LNCaP clone FGC (cell line): ENCODE measurements at regions not wholly inside any gene's neighbourhood (a gene's known extent, or its start where the extent isn't known, plus 50 kb on each side); places are given as distances from the start of the nearest gene placed in this dataset.

Experiments used
- DNase-seq: peaks from one replicate; pipeline ENCODE4 v3.0.0-alpha.2; 2011; ENCODE audit warnings: low read depth
- H3K4me3 ChIP-seq: 2 replicates; pipeline ENCODE4 v1.5.1; 2011; ENCODE audit warnings: mild to moderate bottlenecking, low read depth, low read length, control low read depth
- TF ChIP-seq, protein P1 (sequence below): IDR thresholded peaks from 2 replicates; pipeline ENCODE4 v1.5.1; 2012; ENCODE audit warnings: mild to moderate bottlenecking; ENCODE audit not compliant: control insufficient read depth, insufficient read depth; ENCODE audit errors: extremely low read depth

GRCh38 chr3:18046131-18046915, 303.9 kb upstream of the TBC1D5 start:
- TF ChIP-seq, protein P1, sequence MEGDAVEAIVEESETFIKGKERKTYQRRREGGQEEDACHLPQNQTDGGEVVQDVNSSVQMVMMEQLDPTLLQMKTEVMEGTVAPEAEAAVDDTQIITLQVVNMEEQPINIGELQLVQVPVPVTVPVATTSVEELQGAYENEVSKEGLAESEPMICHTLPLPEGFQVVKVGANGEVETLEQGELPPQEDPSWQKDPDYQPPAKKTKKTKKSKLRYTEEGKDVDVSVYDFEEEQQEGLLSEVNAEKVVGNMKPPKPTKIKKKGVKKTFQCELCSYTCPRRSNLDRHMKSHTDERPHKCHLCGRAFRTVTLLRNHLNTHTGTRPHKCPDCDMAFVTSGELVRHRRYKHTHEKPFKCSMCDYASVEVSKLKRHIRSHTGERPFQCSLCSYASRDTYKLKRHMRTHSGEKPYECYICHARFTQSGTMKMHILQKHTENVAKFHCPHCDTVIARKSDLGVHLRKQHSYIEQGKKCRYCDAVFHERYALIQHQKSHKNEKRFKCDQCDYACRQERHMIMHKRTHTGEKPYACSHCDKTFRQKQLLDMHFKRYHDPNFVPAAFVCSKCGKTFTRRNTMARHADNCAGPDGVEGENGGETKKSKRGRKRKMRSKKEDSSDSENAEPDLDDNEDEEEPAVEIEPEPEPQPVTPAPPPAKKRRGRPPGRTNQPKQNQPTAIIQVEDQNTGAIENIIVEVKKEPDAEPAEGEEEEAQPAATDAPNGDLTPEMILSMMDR, result no peak
- no peak for DNase-seq
- H3K4me3 ChIP-seq, result no peak overlapping the region

DNA sequence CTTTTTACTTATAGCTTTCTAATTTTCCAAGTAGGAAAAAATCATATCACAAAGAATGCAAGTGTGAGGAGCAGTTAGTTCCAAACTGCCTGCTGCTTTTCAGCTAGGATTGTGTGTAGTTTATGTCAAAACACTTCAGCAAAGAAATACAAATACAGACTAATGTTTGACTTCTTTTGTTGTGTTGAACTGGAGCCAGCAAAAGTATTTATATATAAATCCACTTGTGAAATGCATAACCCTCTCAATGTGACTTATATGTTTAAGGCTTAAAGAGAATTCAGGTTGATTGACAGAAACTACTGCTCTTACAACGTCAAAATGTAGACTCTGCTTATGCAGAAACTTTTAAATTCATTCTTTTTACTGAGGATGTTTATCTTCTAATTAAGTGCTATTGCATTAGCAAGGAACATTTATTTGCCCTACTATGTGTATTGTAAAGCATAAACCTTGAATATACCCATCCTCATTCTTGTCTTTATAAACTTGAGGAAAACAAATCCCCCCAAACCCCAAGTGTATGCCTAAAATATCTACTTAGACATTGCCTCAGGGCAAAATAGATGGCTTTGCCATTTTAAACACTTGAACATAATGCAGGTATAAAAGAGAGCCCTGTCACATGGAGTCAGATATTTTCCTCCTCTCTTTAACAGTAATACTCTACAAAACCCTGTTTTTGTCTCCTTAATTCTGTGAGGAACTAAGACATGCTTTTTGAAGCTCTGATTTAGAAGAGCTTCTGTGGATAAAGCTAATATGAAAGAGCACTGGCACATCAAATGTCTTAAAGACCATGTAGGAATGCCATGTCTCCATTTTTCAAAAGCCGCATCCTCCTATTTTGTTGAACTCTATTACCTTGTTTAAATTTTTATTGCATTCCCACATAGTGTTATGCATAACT, 302.8 kb upstream of the TBC1D5 start:
- H3K4me3 ChIP-seq, result no peak overlapping the region
- TF ChIP-seq, protein P1, result no peak
- peak; percentile 6 for DNase-seq

DNA sequence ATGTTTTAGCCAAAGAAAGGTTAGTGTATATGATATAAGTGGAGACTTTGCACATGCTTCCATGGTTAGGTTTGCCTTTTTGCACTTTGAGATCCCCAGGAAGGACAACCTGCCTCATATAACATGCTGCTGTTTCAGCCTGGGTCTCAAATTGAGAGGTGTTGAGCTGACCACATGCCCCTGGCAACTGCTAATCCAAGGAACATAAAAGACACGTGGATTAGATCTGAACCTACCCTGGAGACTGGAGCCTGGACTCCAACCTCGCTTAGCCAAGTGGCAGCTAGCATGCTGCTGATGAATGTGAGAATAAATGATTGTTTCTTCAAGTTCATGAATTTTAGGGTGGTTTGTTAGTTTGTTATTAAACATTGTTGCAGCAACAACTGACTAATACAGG, 301.8 kb upstream of the TBC1D5 start:
- H3K4me3 ChIP-seq, result no peak overlapping the region
- TF ChIP-seq, protein P1, result no peak
- DNase-seq, result no peak

- DNase-seq, result no peak
- H3K4me3 ChIP-seq, result no peak overlapping the region
Measured at GRCh38 chr3:18036450-18036815, 294.0 kb upstream of the TBC1D5 start.

DNA sequence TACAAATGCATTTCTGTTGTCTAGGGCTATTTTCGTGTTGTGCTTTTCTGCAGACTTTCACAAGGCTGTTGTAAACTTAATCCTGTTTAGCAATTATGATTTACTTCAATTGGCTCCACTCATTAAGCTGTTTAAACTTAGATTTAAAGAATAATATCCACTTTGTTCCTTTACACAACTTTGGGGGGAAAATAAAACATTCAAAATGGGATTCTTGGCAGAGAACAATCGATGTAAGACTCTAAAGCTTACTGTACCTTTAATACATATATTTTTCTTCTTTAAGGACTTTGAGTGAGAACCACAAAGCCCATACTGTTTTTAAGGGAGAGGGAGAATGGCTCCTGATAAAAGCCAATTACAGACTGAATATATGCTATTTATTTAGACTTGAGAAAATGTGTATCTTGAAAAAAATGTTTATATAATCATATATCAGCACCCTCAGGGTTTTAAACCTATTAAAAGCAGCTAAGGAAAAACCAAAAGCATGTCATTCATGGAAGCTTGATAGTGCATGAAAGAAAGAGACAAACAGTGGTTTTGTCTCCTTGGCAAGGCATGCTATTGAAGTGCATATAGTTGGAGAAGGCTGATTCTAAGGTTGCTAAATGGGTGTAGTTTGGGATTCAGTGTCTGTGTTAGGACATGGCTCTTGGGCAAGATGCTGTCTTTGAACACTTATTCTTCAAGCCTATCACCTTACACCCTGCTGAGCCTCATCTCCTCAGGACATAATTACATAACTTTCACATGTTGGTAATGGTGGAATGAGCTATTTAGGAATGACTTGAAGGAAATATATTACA, 293.4 kb upstream of the TBC1D5 start:
- TF ChIP-seq, protein P1, result no peak
- no peak overlapping the region for H3K4me3 ChIP-seq
- no peak for DNase-seq

More at GRCh38 chr3:18036450-18036815, 294.0 kb upstream of the TBC1D5 start:
- TF ChIP-seq, protein P1, result no peak

DNA sequence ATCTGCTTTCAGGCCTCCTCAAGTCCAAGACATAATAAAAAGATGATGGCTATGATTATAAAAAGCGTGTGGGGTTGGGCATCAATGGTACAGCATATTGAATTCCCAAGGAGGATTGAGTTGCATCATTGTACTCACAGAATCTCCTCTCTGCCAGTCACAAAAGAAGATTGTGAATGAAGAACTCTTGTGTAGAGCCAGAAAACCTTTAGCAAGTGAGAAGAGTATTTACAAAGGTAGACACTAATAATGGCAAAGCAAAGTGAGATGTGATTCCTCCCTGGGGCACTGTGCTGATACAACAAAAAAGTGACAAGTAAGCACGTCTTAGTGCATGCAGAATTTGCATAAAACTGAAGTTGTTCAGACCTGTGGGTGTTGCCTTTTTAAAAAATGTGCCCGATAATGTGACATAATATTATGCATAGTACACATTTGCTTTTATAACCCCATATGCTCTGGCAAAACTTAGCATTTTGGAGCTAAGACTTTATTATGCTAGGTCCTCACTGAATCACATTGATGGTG, 291.2 kb upstream of the TBC1D5 start:
- no peak overlapping the region for H3K4me3 ChIP-seq
- TF ChIP-seq, protein P1, result no peak
- DNase-seq, result no peak
